ENCODE measurements at regions not wholly inside any gene's neighbourhood (a gene's known extent, or its start where the extent isn't known, plus 50 kb on each side); places are given as distances from the start of the nearest gene placed in this dataset.

GRCh38 chr1:209240351-209240750, 343.2 kb upstream of the CAMK1G start:
- POLR2A ChIA-PET (ENCODE audit: unreplicated experiment), result no interaction called here
- intact Hi-C loops (cut with micrococcal nuclease; ENCODE audit: unreplicated experiment), result no loop called here
- CTCF ChIA-PET, result no interaction called here

GRCh38 chr1:209241487-209241886, 342.0 kb upstream of the CAMK1G start:
- intact Hi-C loops (cut with micrococcal nuclease; ENCODE audit: unreplicated experiment), result no loop called here

More at GRCh38 chr1:209240351-209240750, 343.2 kb upstream of the CAMK1G start:
- Histone ChIP-seq H2AFZ (no peak overlapping the region), H3F3A (ENCODE audit: insufficient read depth, low read depth) (no peaks in the 10 kb centered on the region), H3K4me3 (no peak overlapping the region), H4K20me1 (ENCODE audit: insufficient read depth) (no peaks in the 10 kb centered on the region), H3K27me3 (ENCODE audit: insufficient read depth, low read depth) (no peaks in the 10 kb centered on the region; the same call in 1 of the 2 replicates), H3K79me2 (ENCODE audit: low read depth) (no peaks in the 10 kb centered on the region), H3K27ac (no peak overlapping the region), H3K9me3 (ENCODE audit: insufficient read depth, low read depth) (no peaks in the 10 kb centered on the region), H3K36me3 (ENCODE audit: low read depth) (no peaks in the 10 kb centered on the region), H3K4me1 (replicated peaks; ENCODE audit: insufficient read depth) (no peaks in the 10 kb centered on the region), H3K4me2 (no peak overlapping the region), H3K9me2 (ENCODE audit: insufficient read depth) (no peaks in the 10 kb centered on the region; the same call in 1 of the 2 replicates)
- no TSS peak for BruUV-seq (replicated peaks)
- no peak for DNase-seq
- no peak for TF ChIP-seq EZH2 (IDR thresholded peaks at IDR 0.05; ENCODE audit: low read depth)
- TF ChIP-seq CTCF (conservative IDR thresholded peaks at IDR 0.05), result no peak

GRCh38 chr1:209248649-209249279, 334.8 kb upstream of the CAMK1G start:
- Histone ChIP-seq H3K27ac (no peak overlapping the region), H3K36me3 (ENCODE audit: low read depth) (no peaks in the 10 kb centered on the region), H3K4me1 (replicated peaks; ENCODE audit: insufficient read depth) (no peaks in the 10 kb centered on the region), H2AFZ (no peak overlapping the region), H3K4me3 (no peak overlapping the region), H4K20me1 (ENCODE audit: insufficient read depth) (no peaks in the 10 kb centered on the region), H3F3A (ENCODE audit: insufficient read depth, low read depth) (no peaks in the 10 kb centered on the region), H3K79me2 (ENCODE audit: low read depth) (no peaks in the 10 kb centered on the region), H3K9me2 (ENCODE audit: insufficient read depth) (no peaks in the 10 kb centered on the region; the same call in 1 of the 2 replicates), H3K4me2 (no peak overlapping the region), H3K9me3 (ENCODE audit: insufficient read depth, low read depth) (no peaks in the 10 kb centered on the region), H3K27me3 (ENCODE audit: insufficient read depth, low read depth) (no peaks in the 10 kb centered on the region)
- TF ChIP-seq EZH2 (IDR thresholded peaks at IDR 0.05; ENCODE audit: low read depth) (no peak), CTCF (conservative IDR thresholded peaks at IDR 0.05) (peak; percentile 95)
- DNase-seq, result peak; percentile 50 to 55
- CTCF ChIA-PET, result interaction anchor here (0.5 to 1.4 kb wide), 9 partner anchors 11 to 1114 kb away, joined by 3 to 7 read pairs (median 4); no protein-coding TSS in a partner anchor
- POLR2A ChIA-PET (ENCODE audit: unreplicated experiment), result no interaction called here
- no TSS peak for BruUV-seq (replicated peaks)
- intact Hi-C loops (cut with micrococcal nuclease; ENCODE audit: unreplicated experiment), result loop anchor here (1.0 kb wide), 2 partner anchors 106 to 187 kb away; no protein-coding TSS in a partner anchor

More at GRCh38 chr1:209241487-209241886, 342.0 kb upstream of the CAMK1G start:
- BruUV-seq (replicated peaks), result no TSS peak
- Histone ChIP-seq H3K4me3 (no peak overlapping the region), H3K27me3 (ENCODE audit: insufficient read depth, low read depth) (no peaks in the 10 kb centered on the region; the same call in 1 of the 2 replicates), H3F3A (ENCODE audit: insufficient read depth, low read depth) (no peaks in the 10 kb centered on the region), H3K4me1 (replicated peaks; ENCODE audit: insufficient read depth) (no peaks in the 10 kb centered on the region), H3K79me2 (ENCODE audit: low read depth) (no peaks in the 10 kb centered on the region), H3K9me3 (ENCODE audit: insufficient read depth, low read depth) (no peaks in the 10 kb centered on the region), H4K20me1 (ENCODE audit: insufficient read depth) (no peaks in the 10 kb centered on the region), H3K4me2 (no peak overlapping the region), H3K9me2 (ENCODE audit: insufficient read depth) (no peaks in the 10 kb centered on the region; the same call in 1 of the 2 replicates), H3K27ac (no peak overlapping the region), H2AFZ (no peak overlapping the region), H3K36me3 (ENCODE audit: low read depth) (no peaks in the 10 kb centered on the region)
- ChIA-PET CTCF (no interaction called here), POLR2A (ENCODE audit: unreplicated experiment) (no interaction called here)
- DNase-seq, result no peak
- TF ChIP-seq EZH2 (IDR thresholded peaks at IDR 0.05; ENCODE audit: low read depth) (no peak), CTCF (conservative IDR thresholded peaks at IDR 0.05) (no peak)

Measured in PC-9 (cell line).